ENCODE measurements at regions not wholly inside any gene's neighbourhood (a gene's known extent, or its start where the extent isn't known, plus 50 kb on each side); places are given as distances from the start of the nearest gene placed in this dataset.
A peak's percentile ranks its signal among the peaks of the same experiment; 100 is the strongest.

- peaks cover 10% of the 10 kb centered on the region for H3K27me3 Mint-ChIP-seq (ENCODE audit: unreplicated experiment)
These were observed 144.6 kb upstream of the MGAT5 start for GRCh38 chr2:134109246-134109645.

GRCh38 chr2:134109725-134110124 lies 144.1 kb upstream of the MGAT5 start:
- Mint-ChIP-seq H3K27ac (ENCODE audit: unreplicated experiment) (no peak overlapping the region), H3K27me3 (ENCODE audit: unreplicated experiment) (peaks cover 9% of the 10 kb centered on the region), H3K4me3 (ENCODE audit: unreplicated experiment) (no peak overlapping the region), H3K9me3 (ENCODE audit: unreplicated experiment) (peaks cover 3% of the 10 kb centered on the region), H3K36me3 (ENCODE audit: unreplicated experiment) (no peaks in the 10 kb centered on the region), H3K4me1 (ENCODE audit: unreplicated experiment) (no peaks in the 10 kb centered on the region)
- DNase-seq (ENCODE audit: extremely low spot score, unreplicated experiment) = no peak
- TF ChIP-seq, protein P1, sequence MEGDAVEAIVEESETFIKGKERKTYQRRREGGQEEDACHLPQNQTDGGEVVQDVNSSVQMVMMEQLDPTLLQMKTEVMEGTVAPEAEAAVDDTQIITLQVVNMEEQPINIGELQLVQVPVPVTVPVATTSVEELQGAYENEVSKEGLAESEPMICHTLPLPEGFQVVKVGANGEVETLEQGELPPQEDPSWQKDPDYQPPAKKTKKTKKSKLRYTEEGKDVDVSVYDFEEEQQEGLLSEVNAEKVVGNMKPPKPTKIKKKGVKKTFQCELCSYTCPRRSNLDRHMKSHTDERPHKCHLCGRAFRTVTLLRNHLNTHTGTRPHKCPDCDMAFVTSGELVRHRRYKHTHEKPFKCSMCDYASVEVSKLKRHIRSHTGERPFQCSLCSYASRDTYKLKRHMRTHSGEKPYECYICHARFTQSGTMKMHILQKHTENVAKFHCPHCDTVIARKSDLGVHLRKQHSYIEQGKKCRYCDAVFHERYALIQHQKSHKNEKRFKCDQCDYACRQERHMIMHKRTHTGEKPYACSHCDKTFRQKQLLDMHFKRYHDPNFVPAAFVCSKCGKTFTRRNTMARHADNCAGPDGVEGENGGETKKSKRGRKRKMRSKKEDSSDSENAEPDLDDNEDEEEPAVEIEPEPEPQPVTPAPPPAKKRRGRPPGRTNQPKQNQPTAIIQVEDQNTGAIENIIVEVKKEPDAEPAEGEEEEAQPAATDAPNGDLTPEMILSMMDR (IDR thresholded peaks at IDR 0.05) = no peak

More at GRCh38 chr2:134109246-134109645, 144.6 kb upstream of the MGAT5 start:
- Mint-ChIP-seq H3K27ac (ENCODE audit: unreplicated experiment) (no peak overlapping the region), H3K9me3 (ENCODE audit: unreplicated experiment) (peaks cover 3% of the 10 kb centered on the region), H3K4me3 (ENCODE audit: unreplicated experiment) (no peak overlapping the region), H3K4me1 (ENCODE audit: unreplicated experiment) (no peaks in the 10 kb centered on the region), H3K36me3 (ENCODE audit: unreplicated experiment) (no peaks in the 10 kb centered on the region)
- TF ChIP-seq, protein P1 (IDR thresholded peaks at IDR 0.05) = no peak
- no peak for DNase-seq (ENCODE audit: extremely low spot score, unreplicated experiment)

DNA sequence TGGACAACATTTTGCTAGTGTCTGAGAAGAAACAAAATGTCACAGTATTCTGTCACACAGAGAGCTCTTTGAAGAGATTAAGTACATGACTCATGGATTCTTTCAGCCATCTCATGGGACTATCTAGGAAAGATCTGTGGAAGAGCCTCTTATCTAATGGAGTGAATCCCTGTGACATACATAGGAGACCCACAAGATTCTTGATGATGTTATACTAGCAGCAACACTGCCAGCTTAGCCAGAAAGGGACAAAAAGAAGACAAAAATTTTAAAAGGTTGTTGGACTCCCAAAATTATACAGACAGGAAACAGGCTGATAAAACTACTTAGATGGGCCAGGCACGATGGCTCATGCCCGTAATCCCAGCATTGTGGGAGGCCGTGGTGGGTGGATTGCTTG lies 143.3 kb upstream of the MGAT5 start:
- no peak for DNase-seq (ENCODE audit: extremely low spot score, unreplicated experiment)
- Mint-ChIP-seq H3K4me3 (ENCODE audit: unreplicated experiment) (no peak overlapping the region), H3K36me3 (ENCODE audit: unreplicated experiment) (no peaks in the 10 kb centered on the region), H3K27ac (ENCODE audit: unreplicated experiment) (no peak overlapping the region), H3K4me1 (ENCODE audit: unreplicated experiment) (no peaks in the 10 kb centered on the region), H3K27me3 (ENCODE audit: unreplicated experiment) (peaks cover 9% of the 10 kb centered on the region), H3K9me3 (ENCODE audit: unreplicated experiment) (peaks cover 3% of the 10 kb centered on the region)
- TF ChIP-seq, protein P1 (IDR thresholded peaks at IDR 0.05) = no peak

DNA sequence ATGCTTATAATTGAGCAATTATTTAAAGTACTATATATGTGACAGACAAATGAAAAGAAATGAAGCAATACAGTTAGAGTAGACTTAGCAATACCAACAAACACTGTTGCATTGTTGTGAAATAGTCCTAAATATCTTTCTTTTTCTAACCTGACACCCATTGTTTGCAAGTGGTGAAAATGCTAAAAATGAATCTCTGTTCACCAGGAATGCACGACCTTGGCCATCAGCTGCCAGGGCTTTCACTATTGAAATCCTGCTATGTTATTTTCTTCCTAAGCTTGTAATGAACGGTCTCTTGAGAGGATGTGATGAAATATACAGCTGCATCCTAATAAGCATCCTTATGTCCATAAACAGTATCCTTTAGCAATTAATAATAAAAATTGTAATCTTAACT lies 136.2 kb upstream of the MGAT5 start:
- TF ChIP-seq, protein P1 (IDR thresholded peaks at IDR 0.05) = no peak
- Mint-ChIP-seq H3K4me1 (ENCODE audit: unreplicated experiment) (peaks cover 20% of the 10 kb centered on the region), H3K27me3 (ENCODE audit: unreplicated experiment) (peaks cover 12% of the 10 kb centered on the region), H3K27ac (ENCODE audit: unreplicated experiment) (no peak overlapping the region), H3K9me3 (ENCODE audit: unreplicated experiment) (no peaks in the 10 kb centered on the region), H3K4me3 (ENCODE audit: unreplicated experiment) (no peak overlapping the region), H3K36me3 (ENCODE audit: unreplicated experiment) (no peaks in the 10 kb centered on the region)
- no peak for DNase-seq (ENCODE audit: extremely low spot score, unreplicated experiment)

DNA sequence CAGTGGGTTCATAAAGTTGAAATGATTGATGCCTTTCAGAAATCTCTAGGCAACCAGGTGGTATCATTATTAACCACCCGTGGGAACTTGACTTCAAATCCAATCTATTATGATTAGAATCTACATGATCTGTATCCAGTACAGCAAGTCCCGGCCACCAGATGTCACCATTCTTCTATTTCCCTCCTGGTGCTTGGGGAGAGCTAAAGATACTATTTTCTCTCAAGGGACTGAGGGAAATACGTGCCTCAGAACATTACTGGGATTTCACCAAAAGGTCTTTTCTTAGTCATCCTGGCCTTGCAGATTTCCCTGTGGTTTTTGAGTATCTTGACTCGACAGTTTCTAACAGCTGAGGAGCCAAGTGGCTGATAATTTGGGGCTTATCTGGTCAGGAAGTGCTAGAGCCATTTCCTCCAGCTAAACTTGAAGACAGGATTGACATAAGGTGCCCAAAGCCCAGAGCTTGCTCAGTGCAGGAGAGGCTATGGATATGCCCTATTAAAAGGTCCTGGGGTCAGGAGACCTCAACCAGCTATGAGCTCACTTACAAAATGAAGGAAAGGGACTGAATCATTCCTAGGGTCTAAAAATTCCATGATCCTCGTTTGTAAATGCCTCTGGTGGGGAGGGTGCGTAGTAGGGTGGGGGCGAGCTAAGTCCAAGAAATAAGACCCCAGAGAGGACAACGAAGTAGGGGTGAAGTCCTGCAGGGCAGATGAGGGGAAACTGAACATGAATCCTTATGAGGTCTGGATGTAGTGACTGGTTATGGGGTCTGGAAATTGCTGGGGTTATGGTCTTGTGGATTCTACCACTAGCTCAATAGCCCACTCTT lies 135.4 kb upstream of the MGAT5 start:
- Mint-ChIP-seq H3K4me1 (ENCODE audit: unreplicated experiment) (peaks cover 20% of the 10 kb centered on the region), H3K4me3 (ENCODE audit: unreplicated experiment) (peak overlapping the region; percentile 17), H3K27me3 (ENCODE audit: unreplicated experiment) (peaks cover 7% of the 10 kb centered on the region), H3K36me3 (ENCODE audit: unreplicated experiment) (no peaks in the 10 kb centered on the region), H3K9me3 (ENCODE audit: unreplicated experiment) (no peaks in the 10 kb centered on the region), H3K27ac (ENCODE audit: unreplicated experiment) (peak overlapping the region; percentile 64)
- TF ChIP-seq, protein P1 (IDR thresholded peaks at IDR 0.05) = peak; percentile 87
- peak; percentile 89 for DNase-seq (ENCODE audit: extremely low spot score, unreplicated experiment)

All from osteocyte (in vitro differentiated cells).